GM10266 (cell line): ENCODE measurements at regions not wholly inside any gene's neighbourhood (a gene's known extent, or its start where the extent isn't known, plus 50 kb on each side); places are given as distances from the start of the nearest gene placed in this dataset.

ENCODE experiments used
- DNase-seq: peaks from one replicate; pipeline ENCODE4 v3.0.0; 2012; ENCODE audit errors: extremely low spot score
- CTCF ChIP-seq: IDR thresholded peaks from 2 replicates; pipeline ENCODE4 v1.5.1; 2012; ENCODE audit warnings: mild to moderate bottlenecking, low read depth; ENCODE audit not compliant: control insufficient read depth, insufficient read depth; ENCODE audit errors: missing control alignments

- DNase-seq, result no peak
- TF ChIP-seq CTCF, result no peak
These were observed 1983.2 kb downstream of the EFNA5 start for GRCh38 chr5:105687493-105687892.

DNA sequence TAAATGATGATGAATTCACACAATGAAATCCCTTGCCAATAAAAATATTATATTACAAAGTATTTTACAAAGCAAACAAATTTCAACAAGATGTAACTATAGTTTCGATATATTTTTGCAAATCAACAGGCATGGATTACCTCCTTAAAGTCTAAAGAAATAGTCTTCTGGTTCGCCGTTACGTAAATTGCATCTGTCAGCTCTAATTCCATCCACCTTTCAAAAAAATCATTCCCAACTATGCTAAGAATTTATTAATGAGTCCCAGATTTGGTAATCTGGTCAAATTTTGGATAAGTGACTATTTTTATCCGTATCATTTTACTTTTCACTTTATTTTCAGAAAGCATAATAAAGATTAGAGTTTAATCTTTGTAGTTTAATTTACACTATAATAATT, 1984.9 kb downstream of the EFNA5 start:
- no peak for DNase-seq
- TF ChIP-seq CTCF, result no peak

- TF ChIP-seq CTCF, result no peak
- no peak for DNase-seq
These were observed 1985.9 kb downstream of the EFNA5 start for GRCh38 chr5:105684799-105685198.

- no peak for TF ChIP-seq CTCF
- DNase-seq, result no peak
These were observed 1989.8 kb downstream of the EFNA5 start for GRCh38 chr5:105680858-105681475.

DNA sequence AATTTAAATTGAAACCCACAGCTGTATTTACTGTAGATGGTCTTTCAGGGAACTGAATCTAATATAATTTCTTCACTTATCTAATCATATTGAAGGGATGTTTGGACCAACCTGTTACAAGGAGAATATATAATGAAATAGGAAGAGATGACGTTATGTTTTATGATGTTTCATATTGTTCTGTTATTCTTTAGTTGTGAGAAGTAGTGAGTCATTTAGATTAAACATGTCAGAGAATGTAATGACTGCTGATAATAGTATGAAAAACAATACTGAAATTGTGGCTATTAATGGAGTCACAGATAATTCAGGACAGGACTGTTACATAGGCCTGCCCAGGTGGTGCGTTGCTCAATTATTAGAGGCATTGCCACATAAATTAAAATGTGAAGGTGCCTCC, 1993.4 kb downstream of the EFNA5 start:
- no peak for DNase-seq
- no peak for TF ChIP-seq CTCF

GRCh38 chr5:105670596-105670995, 2000.1 kb downstream of the EFNA5 start:
- TF ChIP-seq CTCF, result no peak
- DNase-seq, result no peak

GRCh38 chr5:105663671-105664070, 2007.1 kb downstream of the EFNA5 start:
- DNase-seq, result no peak
- no peak for TF ChIP-seq CTCF
